OCI-LY1 (cell line): ENCODE measurements at regions not wholly inside any gene's neighbourhood (a gene's known extent, or its start where the extent isn't known, plus 50 kb on each side); places are given as distances from the start of the nearest gene placed in this dataset.

Experiments
- H2AFZ ChIP-seq: fragments of 200-600 bp; sonication (generic), shearing (Covaris generic); 2 replicates; pipeline ENCODE4 v1.6.0; 2014; ENCODE audit warnings: antibody characterized with exemption, mild to moderate bottlenecking, low read length
- H3F3A ChIP-seq: fragments of 200-600 bp; sonication (generic), shearing (Covaris generic); 2 replicates; pipeline ENCODE4 v1.6.0; 2014; ENCODE audit warnings: mild to moderate bottlenecking, antibody characterized with exemption, low read length, moderate library complexity; ENCODE audit not compliant: insufficient read depth
- H3K27ac ChIP-seq: fragments of 200-600 bp; sonication (generic); 2 replicates; pipeline ENCODE4 v1.5.1; 2014; ENCODE audit warnings: low read length, mixed run types, mild to moderate bottlenecking, low read depth; ENCODE audit not compliant: poor library complexity, severe bottlenecking
- H3K27me3 ChIP-seq: fragments of 200-600 bp; sonication (generic); 2 replicates; pipeline ENCODE4 v1.6.0; 2014; ENCODE audit warnings: antibody characterized with exemption, mild to moderate bottlenecking, low read length, moderate library complexity; ENCODE audit not compliant: insufficient read depth
- H3K36me3 ChIP-seq: fragments of 200-600 bp; sonication (generic); 2 replicates; pipeline ENCODE4 v1.6.1; 2014; ENCODE audit warnings: mild to moderate bottlenecking, antibody characterized with exemption, low read length, moderate library complexity, mixed read lengths; ENCODE audit not compliant: insufficient read depth
- H3K4me1 ChIP-seq: fragments of 200-600 bp; sonication (generic); 2 replicates; pipeline ENCODE4 v1.5.1; 2014; ENCODE audit warnings: mild to moderate bottlenecking, low read length, moderate library complexity; ENCODE audit not compliant: insufficient read depth, severe bottlenecking
- H3K4me2 ChIP-seq: fragments of 200-600 bp; sonication (generic), shearing (Covaris generic); 2 replicates; pipeline ENCODE4 v1.6.1; 2014; ENCODE audit warnings: low read length
- H3K4me3 ChIP-seq: fragments of 200-600 bp; sonication (generic); 2 replicates; pipeline ENCODE4 v1.5.1; 2014; ENCODE audit warnings: low read length, low read depth, mild to moderate bottlenecking, mixed read lengths; ENCODE audit not compliant: poor library complexity, severe bottlenecking
- H3K79me2 ChIP-seq: fragments of 200-600 bp; shearing (Covaris generic); 2 replicates; pipeline ENCODE4 v1.6.1; 2016; ENCODE audit warnings: mixed run types, low read length, mixed read lengths; ENCODE audit not compliant: insufficient read depth
- H3K9ac ChIP-seq: fragments of 200-600 bp; sonication (generic), shearing (Covaris generic); 2 replicates; pipeline ENCODE4 v1.6.1; 2014; ENCODE audit warnings: mild to moderate bottlenecking, low read length, mixed read lengths
- H3K9me2 ChIP-seq: fragments of 200-600 bp; sonication (generic), shearing (Covaris generic); 2 replicates; pipeline ENCODE4 v1.6.1; 2014; ENCODE audit warnings: low read depth, mild to moderate bottlenecking, low read length, mixed read lengths
- H3K9me3 ChIP-seq: fragments of 200-600 bp; shearing (Covaris generic); 2 replicates; pipeline ENCODE4 v1.6.1; 2014; ENCODE audit warnings: low read length, mixed read lengths
- H4K20me1 ChIP-seq: fragments of 200-600 bp; sonication (generic), shearing (Covaris generic); 2 replicates; pipeline ENCODE4 v1.6.0; 2016; ENCODE audit warnings: mild to moderate bottlenecking, low read length; ENCODE audit not compliant: insufficient read depth
- CTCF ChIP-seq: fragments of 200-600 bp; sonication (generic), shearing (Covaris generic); IDR thresholded peaks from 2 replicates; pipeline ENCODE4 v1.5.1; 2017; ENCODE audit warnings: mild to moderate bottlenecking, antibody characterized with exemption, low read length, moderate library complexity, mixed read lengths
- EZH2 ChIP-seq: fragments of 200-600 bp; sonication (generic), shearing (Covaris generic); IDR thresholded peaks from 2 replicates; pipeline ENCODE4 v1.8.0; 2017; ENCODE audit warnings: borderline replicate concordance, mixed run types, mild to moderate bottlenecking, antibody characterized with exemption, low read length, moderate library complexity, mixed read lengths

DNA sequence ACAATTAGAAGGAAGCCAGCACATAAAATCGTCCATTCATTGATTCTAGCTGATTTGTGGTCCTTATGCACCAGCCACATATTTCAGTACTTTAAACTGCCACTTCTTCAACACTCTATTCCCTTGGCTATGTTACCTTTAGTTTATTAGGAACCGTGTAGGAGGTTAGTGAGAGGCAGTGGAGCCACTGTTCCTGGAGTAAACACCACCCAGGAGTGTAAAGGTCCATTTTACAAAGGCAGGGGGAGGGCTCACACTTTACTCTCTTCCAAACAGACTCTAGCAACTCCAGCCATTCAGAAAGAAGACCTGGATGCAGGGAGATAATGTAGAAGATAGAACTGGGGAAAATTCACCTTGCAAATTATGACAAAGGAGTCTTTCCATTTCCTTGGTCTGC lies 170.2 kb upstream of the RPS23 start:
- H3K9me3 ChIP-seq = no peaks in the 10 kb centered on the region
- H3F3A ChIP-seq = no peaks in the 10 kb centered on the region
- H3K27me3 ChIP-seq = no peaks in the 10 kb centered on the region
- H3K9ac ChIP-seq = no peak overlapping the region
- no peak overlapping the region for H3K27ac ChIP-seq
- H3K4me3 ChIP-seq = no peak overlapping the region
- H2AFZ ChIP-seq = no peak overlapping the region
- no peaks in the 10 kb centered on the region for H3K4me1 ChIP-seq
- H4K20me1 ChIP-seq = no peaks in the 10 kb centered on the region
- H3K9me2 ChIP-seq = no peaks in the 10 kb centered on the region
- H3K79me2 ChIP-seq = no peaks in the 10 kb centered on the region
- no peaks in the 10 kb centered on the region for H3K36me3 ChIP-seq
- TF ChIP-seq EZH2 (no peak), CTCF (no peak)
- no peak overlapping the region for H3K4me2 ChIP-seq

DNA sequence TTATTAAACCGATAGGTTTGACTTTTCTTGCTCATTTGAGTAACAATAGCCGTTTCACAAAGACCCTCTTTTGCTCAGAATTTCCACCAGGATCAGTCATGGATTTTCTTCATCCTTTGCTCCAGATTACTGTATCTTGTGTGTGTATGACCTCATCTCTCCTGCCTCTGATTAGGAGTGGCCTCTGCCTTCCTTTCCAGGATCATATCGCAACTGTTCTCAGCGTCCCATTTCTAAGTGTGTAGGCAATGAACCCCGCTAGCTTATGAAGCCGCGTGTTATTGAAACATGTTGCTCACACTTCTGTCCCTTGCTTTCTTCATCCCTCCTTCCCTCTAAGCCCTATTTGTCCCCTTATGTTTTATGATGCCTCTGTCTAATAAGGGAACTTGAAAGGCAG lies 169.8 kb upstream of the RPS23 start:
- no peak overlapping the region for H3K4me3 ChIP-seq
- no peaks in the 10 kb centered on the region for H3K9me3 ChIP-seq
- no peaks in the 10 kb centered on the region for H3F3A ChIP-seq
- no peaks in the 10 kb centered on the region for H4K20me1 ChIP-seq
- no peak overlapping the region for H3K4me2 ChIP-seq
- TF ChIP-seq EZH2 (no peak), CTCF (no peak)
- no peaks in the 10 kb centered on the region for H3K79me2 ChIP-seq
- no peak overlapping the region for H3K9ac ChIP-seq
- no peaks in the 10 kb centered on the region for H3K27me3 ChIP-seq
- H3K27ac ChIP-seq = no peak overlapping the region
- H2AFZ ChIP-seq = no peak overlapping the region
- no peaks in the 10 kb centered on the region for H3K9me2 ChIP-seq
- no peaks in the 10 kb centered on the region for H3K36me3 ChIP-seq
- no peaks in the 10 kb centered on the region for H3K4me1 ChIP-seq

GRCh38 chr5:82446809-82447208 lies 168.7 kb upstream of the RPS23 start:
- no peak overlapping the region for H2AFZ ChIP-seq
- H3K4me1 ChIP-seq = no peaks in the 10 kb centered on the region
- no peaks in the 10 kb centered on the region for H4K20me1 ChIP-seq
- H3K79me2 ChIP-seq = no peaks in the 10 kb centered on the region
- TF ChIP-seq CTCF (no peak), EZH2 (no peak)
- H3F3A ChIP-seq = no peaks in the 10 kb centered on the region
- no peak overlapping the region for H3K9ac ChIP-seq
- H3K36me3 ChIP-seq = no peaks in the 10 kb centered on the region
- H3K4me2 ChIP-seq = no peak overlapping the region
- no peaks in the 10 kb centered on the region for H3K9me3 ChIP-seq
- no peak overlapping the region for H3K4me3 ChIP-seq
- H3K27me3 ChIP-seq = no peaks in the 10 kb centered on the region
- no peak overlapping the region for H3K27ac ChIP-seq
- H3K9me2 ChIP-seq = no peaks in the 10 kb centered on the region
